ENCODE measurements at regions not wholly inside any gene's neighbourhood (a gene's known extent, or its start where the extent isn't known, plus 50 kb on each side); places are given as distances from the start of the nearest gene placed in this dataset.
"Not testable (repeated sequence)": the region's sequence is repeated elsewhere in the genome, so short reads cannot be mapped to it uniquely, and the experiment has no call there.

- DNase-seq (ENCODE audit: low read depth in 4 of 4, low spot score in 3 of 4), result no peak
Measured at GRCh38 chr13:72590091-72590740, 137.2 kb downstream of the MZT1 start.

GRCh38 chr13:72586518-72586917, 140.9 kb downstream of the MZT1 start:
- DNase-seq (ENCODE audit: low read depth in 4 of 4, low spot score in 3 of 4), result no peak

GRCh38 chr13:72585254-72585653, 142.2 kb downstream of the MZT1 start:
- no peak for DNase-seq (ENCODE audit: low read depth in 4 of 4, low spot score in 3 of 4)

GRCh38 chr13:72571191-72571590, 156.2 kb downstream of the MZT1 start:
- DNase-seq (ENCODE audit: low read depth in 4 of 4, low spot score in 3 of 4), result no peak

- no peak for DNase-seq (ENCODE audit: low read depth in 4 of 4, low spot score in 3 of 4)
Measured at GRCh38 chr13:72570019-72570418, 157.4 kb downstream of the MZT1 start.

GRCh38 chr13:72567566-72567965, 159.9 kb downstream of the MZT1 start:
- no peak for DNase-seq (ENCODE audit: low read depth in 4 of 4, low spot score in 3 of 4)

- DNase-seq (ENCODE audit: low read depth in 4 of 4, low spot score in 3 of 4), result no peak
Measured at GRCh38 chr13:72566526-72566925, 160.9 kb downstream of the MZT1 start.

- peak in 3 of 4 donors; percentile 30 to 35 (median 33) for DNase-seq (ENCODE audit: low read depth in 4 of 4, low spot score in 3 of 4)
Measured at GRCh38 chr13:72565893-72566292, 161.5 kb downstream of the MZT1 start.

- DNase-seq (ENCODE audit: low read depth in 4 of 4, low spot score in 3 of 4), result no peak
Measured at GRCh38 chr13:72562686-72563085, 164.7 kb downstream of the MZT1 start.

- DNase-seq (ENCODE audit: low read depth in 4 of 4, low spot score in 3 of 4), result no peak
Measured at GRCh38 chr13:72561791-72562190, 165.6 kb downstream of the MZT1 start.

- DNase-seq (ENCODE audit: low read depth in 4 of 4, low spot score in 3 of 4), result no peak
Measured at GRCh38 chr13:72559716-72560115, 167.7 kb downstream of the MZT1 start.

- DNase-seq (ENCODE audit: low read depth in 4 of 4, low spot score in 3 of 4), result no peak
Measured at GRCh38 chr13:72556945-72557344, 170.5 kb downstream of the MZT1 start.

- no peak for DNase-seq (ENCODE audit: low read depth in 4 of 4, low spot score in 3 of 4)
Measured at GRCh38 chr13:72555601-72556000, 171.8 kb downstream of the MZT1 start.

- DNase-seq (ENCODE audit: low read depth in 4 of 4, low spot score in 3 of 4), result no peak
Measured at GRCh38 chr13:72552731-72553130, 174.7 kb downstream of the MZT1 start.

- not testable (repeated sequence) for DNase-seq (ENCODE audit: low read depth in 4 of 4, low spot score in 3 of 4)
Measured at GRCh38 chr13:72545895-72546294, 181.5 kb downstream of the MZT1 start.

- no peak for DNase-seq (ENCODE audit: low read depth in 4 of 4, low spot score in 3 of 4)
Measured at GRCh38 chr13:72545030-72545719, 182.3 kb downstream of the MZT1 start.

GRCh38 chr13:72544042-72544441, 183.4 kb downstream of the MZT1 start:
- DNase-seq (ENCODE audit: low read depth in 4 of 4, low spot score in 3 of 4), result no peak

GRCh38 chr13:72542241-72542640, 185.2 kb downstream of the MZT1 start:
- no peak for DNase-seq (ENCODE audit: low read depth in 4 of 4, low spot score in 3 of 4)

- DNase-seq (ENCODE audit: low read depth in 4 of 4, low spot score in 3 of 4), result no peak
Measured at GRCh38 chr13:72541674-72542073, 185.8 kb downstream of the MZT1 start.

GRCh38 chr13:72540881-72541280, 186.5 kb downstream of the MZT1 start:
- DNase-seq (ENCODE audit: low read depth in 4 of 4, low spot score in 3 of 4), result no peak

GRCh38 chr13:72539925-72540324, 187.5 kb downstream of the MZT1 start:
- DNase-seq (ENCODE audit: low read depth in 4 of 4, low spot score in 3 of 4), result no peak

GRCh38 chr13:72537782-72538181, 189.6 kb downstream of the MZT1 start:
- DNase-seq (ENCODE audit: low read depth in 4 of 4, low spot score in 3 of 4), result no peak
